OCI-LY3 (cell line): ENCODE measurements at regions not wholly inside any gene's neighbourhood (a gene's known extent, or its start where the extent isn't known, plus 50 kb on each side); places are given as distances from the start of the nearest gene placed in this dataset.
A peak's percentile ranks its signal among the peaks of the same experiment; 100 is the strongest.

ENCODE experiments used
- H2AFZ ChIP-seq: fragments of 200-600, 300-600 bp; shearing (Covaris generic); 2 replicates; pipeline ENCODE4 v1.6.0; 2014; ENCODE audit warnings: antibody characterized with exemption, low read depth, low read length
- H3K27ac ChIP-seq: fragments of 200-600, 300-600 bp; sonication (generic); 2 replicates; pipeline ENCODE4 v1.5.1; 2014; ENCODE audit warnings: mild to moderate bottlenecking, low read length, moderate library complexity, mixed read lengths
- H3K27me3 ChIP-seq: fragments of 200-600, 300-600 bp; sonication (generic); 2 replicates; pipeline ENCODE4 v1.6.1; 2014; ENCODE audit warnings: low read depth, low read length, mixed read lengths
- H3K36me3 ChIP-seq: fragments of 200-600, 300-600 bp; sonication (generic); replicated peaks from 2 replicates; pipeline ENCODE3; 2014; ENCODE audit warnings: low read depth, low read length, mixed read lengths
- H3K4me1 ChIP-seq: fragments of 300-600, 200-600 bp; sonication (generic); 2 replicates; pipeline ENCODE4 v1.6.1; 2014; ENCODE audit warnings: low read length, mixed read lengths
- H3K4me2 ChIP-seq: fragments of 200-600, 300-600 bp; sonication (generic); 2 replicates; pipeline ENCODE4 v1.6.1; 2014; ENCODE audit warnings: low read length, mixed read lengths
- H3K4me3 ChIP-seq: fragments of 300-600, 200-600 bp; sonication (generic); 2 replicates; pipeline ENCODE4 v1.5.1; 2014; ENCODE audit warnings: antibody characterized with exemption, mild to moderate bottlenecking, low read length, moderate library complexity
- H3K79me2 ChIP-seq: fragments of 300-600, 200-600 bp; shearing (Covaris generic); 2 replicates; pipeline ENCODE4 v1.6.1; 2014; ENCODE audit warnings: mild to moderate bottlenecking, low read length, mixed read lengths
- H3K9ac ChIP-seq: fragments of 300-600, 200-600 bp; shearing (Covaris generic); 2 replicates; pipeline ENCODE4 v1.6.0; 2014; ENCODE audit warnings: mild to moderate bottlenecking, low read length, moderate library complexity
- H3K9me3 ChIP-seq: fragments of 200-600, 300-600 bp; shearing (Covaris generic); 2 replicates; pipeline ENCODE4 v1.6.1; 2014; ENCODE audit warnings: low read length, mixed read lengths; ENCODE audit not compliant: insufficient read depth
- H4K20me1 ChIP-seq: fragments of 200-600, 300-600 bp; sonication (generic); 2 replicates; pipeline ENCODE4 v1.6.1; 2016; ENCODE audit warnings: low read length, mixed read lengths; ENCODE audit not compliant: insufficient read depth
- CTCF ChIP-seq: fragments of 200-600, 300-600 bp; sonication (generic); IDR thresholded peaks from 2 replicates; pipeline ENCODE4 v1.5.1; 2014; ENCODE audit warnings: antibody characterized with exemption, low read length, low read depth
- EZH2phosphoT487 ChIP-seq: fragments of 200-600 bp; shearing (Covaris generic); IDR thresholded peaks from 2 replicates; pipeline ENCODE4 v1.6.1; 2018; ENCODE audit warnings: antibody characterized with exemption, mixed run types, low read depth

DNA sequence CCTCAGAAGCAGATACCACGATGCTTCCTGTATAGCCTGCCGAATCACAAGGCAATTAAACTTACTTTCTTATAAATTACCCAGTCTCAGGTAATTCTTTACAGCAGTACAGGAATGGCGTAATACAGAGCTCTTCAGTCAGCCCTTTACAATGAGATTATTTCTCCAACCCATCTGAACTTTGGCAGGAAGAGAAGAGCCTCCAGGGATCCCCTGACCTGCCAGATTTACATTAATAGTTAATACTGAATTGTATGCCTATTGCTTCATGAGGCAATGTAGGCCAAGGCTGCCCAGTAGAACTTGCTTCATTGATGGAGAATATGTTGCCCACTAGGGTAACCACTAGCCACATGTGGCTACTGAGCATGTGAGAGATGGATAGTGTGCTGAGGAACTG is 608.7 kb downstream of the SH2D4B start:
- H3K4me2 ChIP-seq = no peak overlapping the region
- H3K9me3 ChIP-seq = no peaks in the 10 kb centered on the region
- H3K4me1 ChIP-seq = no peaks in the 10 kb centered on the region
- no peak overlapping the region for H3K9ac ChIP-seq
- no peaks in the 10 kb centered on the region for H3K27me3 ChIP-seq
- H4K20me1 ChIP-seq = no peaks in the 10 kb centered on the region
- no peak overlapping the region for H3K4me3 ChIP-seq
- no peaks in the 10 kb centered on the region for H3K36me3 ChIP-seq
- H3K79me2 ChIP-seq = no peaks in the 10 kb centered on the region
- H3K27ac ChIP-seq = no peak overlapping the region
- H2AFZ ChIP-seq = no peak overlapping the region
- TF ChIP-seq EZH2phosphoT487 (no peak), CTCF (no peak)

GRCh38 chr10:81152656-81153055 is 615.0 kb downstream of the SH2D4B start:
- Histone ChIP-seq H3K27me3 (no peaks in the 10 kb centered on the region), H3K4me3 (no peak overlapping the region), H2AFZ (no peak overlapping the region), H3K4me1 (peaks cover 5% of the 10 kb centered on the region), H4K20me1 (no peaks in the 10 kb centered on the region), H3K9ac (no peak overlapping the region), H3K27ac (no peak overlapping the region), H3K9me3 (no peaks in the 10 kb centered on the region), H3K79me2 (no peaks in the 10 kb centered on the region), H3K36me3 (no peaks in the 10 kb centered on the region), H3K4me2 (no peak overlapping the region)
- no peak for TF ChIP-seq EZH2phosphoT487
- TF ChIP-seq CTCF = no peak

DNA sequence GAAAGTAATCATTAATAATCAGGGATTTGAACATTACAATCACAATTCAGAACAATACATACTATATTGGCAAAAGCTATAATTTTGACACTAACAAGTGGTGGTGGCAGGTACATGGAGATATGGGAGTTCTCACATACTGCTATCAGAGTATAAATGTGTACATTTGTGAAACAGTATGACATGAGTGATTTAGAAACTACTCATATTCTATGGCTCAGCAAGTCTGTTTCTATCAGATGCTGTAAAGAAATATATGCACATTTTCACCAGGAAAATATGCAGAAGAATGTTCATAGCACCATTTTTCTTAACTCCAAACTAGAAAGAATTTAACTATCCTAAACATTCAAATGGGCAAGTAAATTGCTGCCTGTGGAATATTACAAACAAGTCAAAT is 620.0 kb downstream of the SH2D4B start:
- H3K36me3 ChIP-seq = no peaks in the 10 kb centered on the region
- peak overlapping the region; percentile 15; the same call in 1 of the 2 replicates for H3K27ac ChIP-seq
- no peaks in the 10 kb centered on the region for H3K9me3 ChIP-seq
- H3K4me3 ChIP-seq = no peak overlapping the region
- H3K4me2 ChIP-seq = no peak overlapping the region
- no peak overlapping the region for H2AFZ ChIP-seq
- H3K4me1 ChIP-seq = peaks cover 12% of the 10 kb centered on the region
- H3K79me2 ChIP-seq = no peaks in the 10 kb centered on the region
- TF ChIP-seq EZH2phosphoT487 (no peak), CTCF (no peak)
- H3K27me3 ChIP-seq = no peaks in the 10 kb centered on the region
- no peaks in the 10 kb centered on the region for H4K20me1 ChIP-seq
- H3K9ac ChIP-seq = no peak overlapping the region

DNA sequence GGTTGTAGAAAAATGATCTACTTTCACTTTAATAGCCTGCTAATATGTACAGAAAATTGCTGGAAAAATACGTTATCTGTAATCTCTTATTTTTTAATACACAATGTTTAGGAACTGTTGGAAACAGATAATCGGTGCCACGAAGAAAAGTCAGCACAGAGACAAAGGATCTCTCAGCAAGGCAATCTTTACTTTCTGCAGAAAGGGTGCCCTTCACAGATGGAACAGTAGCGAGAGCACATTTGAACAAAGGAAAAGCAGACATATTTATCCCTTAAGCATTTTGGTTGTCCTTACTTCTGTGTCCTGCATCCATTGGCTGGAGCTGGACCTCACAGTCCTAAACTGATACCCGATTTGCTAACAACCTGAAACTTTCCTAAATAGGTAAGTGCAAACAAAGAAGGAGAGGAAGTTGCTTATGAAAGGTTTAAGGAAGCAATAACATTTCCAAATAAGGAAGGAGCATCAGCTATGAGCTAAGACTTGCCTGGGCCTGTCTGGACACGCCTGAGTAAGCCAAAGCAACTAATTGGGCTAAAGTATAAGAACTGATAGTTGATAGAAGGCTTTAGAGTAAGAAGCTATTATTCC is 640.0 kb downstream of the SH2D4B start:
- TF ChIP-seq CTCF = no peak
- no peak for TF ChIP-seq EZH2phosphoT487
- H3K4me1 ChIP-seq = peaks cover 10% of the 10 kb centered on the region
- H3K9me3 ChIP-seq = no peaks in the 10 kb centered on the region
- no peaks in the 10 kb centered on the region for H3K27me3 ChIP-seq
- H3K4me2 ChIP-seq = no peak overlapping the region
- no peaks in the 10 kb centered on the region for H3K79me2 ChIP-seq
- no peak overlapping the region for H3K4me3 ChIP-seq
- no peaks in the 10 kb centered on the region for H4K20me1 ChIP-seq
- no peak overlapping the region for H2AFZ ChIP-seq
- H3K36me3 ChIP-seq = no peaks in the 10 kb centered on the region
- no peak overlapping the region for H3K9ac ChIP-seq
- H3K27ac ChIP-seq = no peak overlapping the region
